ENCODE measurements at regions not wholly inside any gene's neighbourhood (a gene's known extent, or its start where the extent isn't known, plus 50 kb on each side); places are given as distances from the start of the nearest gene placed in this dataset.

GRCh38 chr3:184654375-184654774 is 57.5 kb downstream of the MAGEF1 start:
- H3K36me3 ChIP-seq, result no peaks in the 10 kb centered on the region
- TF ChIP-seq CTCF (IDR thresholded peaks at IDR 0.05), result no peak
- ATAC-seq, result no peak
- peaks cover 0 to 5% of the 10 kb centered on the region in 2 donors for H3K9me3 ChIP-seq
- H3K27ac ChIP-seq, result no peak overlapping the region
- intact Hi-C loops (cut with DNase I), result no loop called here
- H3K4me3 ChIP-seq, result no peak overlapping the region
- peaks cover 0 to 5% of the 10 kb centered on the region in 2 donors for H3K4me1 ChIP-seq
- H3K27me3 ChIP-seq, result no peaks in the 10 kb centered on the region
- no peak for DNase-seq

- no peaks in the 10 kb centered on the region for H3K27me3 ChIP-seq
- no peak for TF ChIP-seq CTCF (IDR thresholded peaks at IDR 0.05)
- H3K9me3 ChIP-seq, result peaks cover 0 to 5% of the 10 kb centered on the region in 2 donors
- DNase-seq (no peak), ATAC-seq (no peak)
- H3K27ac ChIP-seq, result no peak overlapping the region
- no peaks in the 10 kb centered on the region for H3K36me3 ChIP-seq
- intact Hi-C loops (cut with DNase I), result no loop called here
- no peak overlapping the region for H3K4me3 ChIP-seq
- H3K4me1 ChIP-seq, result no peaks in the 10 kb centered on the region
Observed at GRCh38 chr3:184652465-184652864, 59.4 kb downstream of the MAGEF1 start.

GRCh38 chr3:184651904-184652303 is 60.0 kb downstream of the MAGEF1 start:
- no peak for DNase-seq
- TF ChIP-seq CTCF (IDR thresholded peaks at IDR 0.05), result no peak
- Histone ChIP-seq H3K4me1 (no peaks in the 10 kb centered on the region), H3K9me3 (peaks cover 0 to 5% of the 10 kb centered on the region in 2 donors), H3K36me3 (no peaks in the 10 kb centered on the region), H3K27ac (no peak overlapping the region), H3K27me3 (no peaks in the 10 kb centered on the region), H3K4me3 (no peak overlapping the region)
- intact Hi-C loops (cut with DNase I), result no loop called here
- ATAC-seq, result no peak

- H3K36me3 ChIP-seq, result no peaks in the 10 kb centered on the region
- H3K27ac ChIP-seq, result no peak overlapping the region
- DNase-seq (peak in 2 of 4 donors; percentile 71 to 85), ATAC-seq (no peak)
- no peak for TF ChIP-seq CTCF (IDR thresholded peaks at IDR 0.05)
- H3K4me1 ChIP-seq, result peaks cover 0 to 7% of the 10 kb centered on the region in 2 donors
- no peaks in the 10 kb centered on the region for H3K27me3 ChIP-seq
- no peak overlapping the region for H3K4me3 ChIP-seq
- intact Hi-C loops (cut with DNase I), result no loop called here
- H3K9me3 ChIP-seq, result no peaks in the 10 kb centered on the region
Observed at GRCh38 chr3:184648636-184649035, 63.2 kb downstream of the MAGEF1 start.

- Histone ChIP-seq H3K9me3 (no peaks in the 10 kb centered on the region), H3K27me3 (no peaks in the 10 kb centered on the region), H3K27ac (no peak overlapping the region), H3K36me3 (no peaks in the 10 kb centered on the region), H3K4me3 (no peak overlapping the region), H3K4me1 (peaks cover 0 to 7% of the 10 kb centered on the region in 2 donors)
- no peak for DNase-seq
- intact Hi-C loops (cut with DNase I), result no loop called here
- no peak for TF ChIP-seq CTCF (IDR thresholded peaks at IDR 0.05)
- ATAC-seq, result no peak
Observed at GRCh38 chr3:184647405-184647936, 64.4 kb downstream of the MAGEF1 start.
